ENCODE measurements at regions not wholly inside any gene's neighbourhood (a gene's known extent, or its start where the extent isn't known, plus 50 kb on each side); places are given as distances from the start of the nearest gene placed in this dataset.
A peak's percentile ranks its signal among the peaks of the same experiment; 100 is the strongest.

DNA sequence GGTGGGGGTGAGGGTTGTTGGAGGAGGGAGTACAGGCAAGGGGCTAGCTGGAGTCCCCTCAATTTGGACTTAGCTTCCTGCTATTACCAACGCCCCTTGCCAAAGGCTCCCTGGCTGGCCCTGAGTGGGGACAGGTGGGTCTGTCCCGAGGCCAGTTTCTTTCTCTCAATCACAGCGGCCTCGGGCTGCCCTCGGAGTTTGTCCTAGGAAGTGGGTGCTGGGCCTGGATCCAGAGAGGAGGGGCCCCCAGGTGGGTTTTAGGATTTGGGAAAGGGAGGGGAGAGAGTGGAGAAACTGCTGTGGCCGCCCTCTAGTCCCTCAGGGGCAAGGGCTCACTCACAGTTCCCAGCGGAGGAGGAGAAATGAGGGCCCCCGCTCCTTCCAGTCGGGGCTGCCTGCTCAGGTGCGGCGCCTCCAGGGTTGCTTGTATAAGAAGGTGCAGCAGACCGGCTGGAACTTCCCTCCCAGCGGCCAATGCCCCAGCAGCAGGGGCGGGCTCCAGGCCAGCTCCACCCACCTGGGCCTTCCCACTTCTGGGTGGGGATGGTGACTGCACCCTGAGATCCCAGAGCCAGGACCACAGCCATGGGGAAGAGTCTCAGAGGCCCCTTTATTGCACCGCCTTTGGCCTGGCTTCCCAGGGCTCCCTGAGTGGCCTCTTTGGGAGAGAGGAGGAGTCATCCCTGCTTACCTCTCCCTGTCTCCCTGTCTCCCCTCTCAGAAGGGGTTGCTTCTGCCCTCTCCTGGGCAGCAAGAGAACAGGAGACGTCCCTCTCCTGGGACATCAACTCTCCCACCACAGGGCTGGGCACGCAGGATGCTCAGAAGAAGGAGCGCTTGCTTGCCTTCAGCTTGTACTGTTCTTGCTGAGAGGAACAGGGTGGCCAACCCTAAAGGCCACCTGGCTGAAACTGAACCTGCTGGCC, 112.0 kb upstream of the SMURF2 start:
- Histone ChIP-seq H3K4me1 (peaks cover 6 to 22% of the 10 kb centered on the region in 2 donors), H3K36me3 (no peaks in the 10 kb centered on the region), H3K4me3 (no peak overlapping the region), H3K27me3 (no peaks in the 10 kb centered on the region), H3K9me3 (no peaks in the 10 kb centered on the region), H3K27ac (no peak overlapping the region)
- intact Hi-C loops (cut with DNase I) = no loop called here
- peak in 1 of 2 donors; percentile 60 for DNase-seq (ENCODE audit: low spot score in 2 of 2)
- TF ChIP-seq, protein P1, sequence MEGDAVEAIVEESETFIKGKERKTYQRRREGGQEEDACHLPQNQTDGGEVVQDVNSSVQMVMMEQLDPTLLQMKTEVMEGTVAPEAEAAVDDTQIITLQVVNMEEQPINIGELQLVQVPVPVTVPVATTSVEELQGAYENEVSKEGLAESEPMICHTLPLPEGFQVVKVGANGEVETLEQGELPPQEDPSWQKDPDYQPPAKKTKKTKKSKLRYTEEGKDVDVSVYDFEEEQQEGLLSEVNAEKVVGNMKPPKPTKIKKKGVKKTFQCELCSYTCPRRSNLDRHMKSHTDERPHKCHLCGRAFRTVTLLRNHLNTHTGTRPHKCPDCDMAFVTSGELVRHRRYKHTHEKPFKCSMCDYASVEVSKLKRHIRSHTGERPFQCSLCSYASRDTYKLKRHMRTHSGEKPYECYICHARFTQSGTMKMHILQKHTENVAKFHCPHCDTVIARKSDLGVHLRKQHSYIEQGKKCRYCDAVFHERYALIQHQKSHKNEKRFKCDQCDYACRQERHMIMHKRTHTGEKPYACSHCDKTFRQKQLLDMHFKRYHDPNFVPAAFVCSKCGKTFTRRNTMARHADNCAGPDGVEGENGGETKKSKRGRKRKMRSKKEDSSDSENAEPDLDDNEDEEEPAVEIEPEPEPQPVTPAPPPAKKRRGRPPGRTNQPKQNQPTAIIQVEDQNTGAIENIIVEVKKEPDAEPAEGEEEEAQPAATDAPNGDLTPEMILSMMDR (IDR thresholded peaks at IDR 0.05) = peak in 1 of 3 experiments; percentile 9

GRCh38 chr17:64773386-64773835, 111.3 kb upstream of the SMURF2 start:
- Histone ChIP-seq H3K9me3 (no peaks in the 10 kb centered on the region), H3K36me3 (no peaks in the 10 kb centered on the region), H3K27ac (no peak overlapping the region), H3K4me3 (no peak overlapping the region), H3K4me1 (peaks cover 6 to 19% of the 10 kb centered on the region in 2 donors), H3K27me3 (no peaks in the 10 kb centered on the region)
- TF ChIP-seq, protein P1 (IDR thresholded peaks at IDR 0.05) = no peak
- no peak for DNase-seq (ENCODE audit: low spot score in 2 of 2)
- intact Hi-C loops (cut with DNase I) = no loop called here

- intact Hi-C loops (cut with DNase I) = no loop called here
- Histone ChIP-seq H3K27me3 (no peaks in the 10 kb centered on the region), H3K9me3 (no peaks in the 10 kb centered on the region), H3K36me3 (no peaks in the 10 kb centered on the region), H3K27ac (no peak overlapping the region), H3K4me3 (no peak overlapping the region), H3K4me1 (peaks cover 4 to 13% of the 10 kb centered on the region in 2 donors)
- TF ChIP-seq, protein P1 (IDR thresholded peaks at IDR 0.05) = no peak
- DNase-seq (ENCODE audit: low spot score in 2 of 2) = no peak
These were observed 110.8 kb upstream of the SMURF2 start for GRCh38 chr17:64772845-64773299.

DNA sequence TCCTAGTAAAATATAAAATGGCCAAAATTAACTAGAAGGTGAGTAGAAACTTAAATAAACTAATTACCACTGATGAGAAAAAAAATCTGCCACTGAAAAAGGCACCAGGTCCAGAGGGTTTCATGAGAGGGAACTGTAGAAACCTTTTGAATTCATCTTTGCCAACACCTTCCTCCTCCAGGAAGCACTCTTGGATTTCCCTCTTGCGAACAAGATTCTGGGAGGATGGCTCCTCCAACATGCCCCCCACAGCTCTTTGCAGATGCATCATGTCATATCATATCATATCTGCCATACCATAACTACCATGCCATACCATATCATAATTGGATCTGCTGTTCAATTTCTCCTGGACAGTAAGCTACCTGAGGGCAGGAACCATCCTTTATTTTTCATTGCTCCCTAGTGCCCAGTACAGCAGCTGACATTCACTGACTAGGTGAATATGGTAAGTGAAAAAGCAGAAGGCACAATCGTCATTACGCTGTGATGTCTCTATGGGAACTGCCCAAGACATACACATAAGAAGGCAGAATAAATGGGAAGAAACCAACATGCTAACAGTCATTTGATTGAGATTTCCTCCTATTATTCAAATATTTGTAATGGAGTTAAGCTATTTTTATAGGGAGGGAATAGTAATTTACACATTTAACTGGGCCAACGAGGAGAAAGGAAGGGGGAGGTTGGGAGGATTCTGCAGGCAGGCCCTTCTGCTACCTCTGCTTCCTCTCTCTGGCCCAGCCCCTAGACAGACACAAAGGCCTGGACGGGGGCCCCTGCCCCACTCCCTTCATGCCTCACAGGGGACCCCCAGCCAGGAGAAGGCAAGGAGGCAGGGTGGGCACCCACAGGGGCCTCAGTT, 110.1 kb upstream of the SMURF2 start:
- DNase-seq (ENCODE audit: low spot score in 2 of 2) = peak in 1 of 2 donors; percentile 56
- intact Hi-C loops (cut with DNase I) = no loop called here
- Histone ChIP-seq H3K27ac (no peak overlapping the region), H3K4me1 (peaks cover 2 to 7% of the 10 kb centered on the region in 2 donors), H3K27me3 (no peaks in the 10 kb centered on the region), H3K36me3 (no peaks in the 10 kb centered on the region), H3K9me3 (no peaks in the 10 kb centered on the region), H3K4me3 (no peak overlapping the region)
- TF ChIP-seq, protein P1 (IDR thresholded peaks at IDR 0.05) = no peak

GRCh38 chr17:64769712-64770111, 107.6 kb upstream of the SMURF2 start:
- DNase-seq (ENCODE audit: low spot score in 2 of 2) = no peak
- Histone ChIP-seq H3K27me3 (no peaks in the 10 kb centered on the region), H3K27ac (no peak overlapping the region), H3K4me1 (no peaks in the 10 kb centered on the region), H3K9me3 (no peaks in the 10 kb centered on the region), H3K36me3 (no peaks in the 10 kb centered on the region), H3K4me3 (no peak overlapping the region)
- TF ChIP-seq, protein P1 (IDR thresholded peaks at IDR 0.05) = no peak
- intact Hi-C loops (cut with DNase I) = no loop called here

Data from ascending aorta (tissue), 2 donors.